ENCODE measurements at regions not wholly inside any gene's neighbourhood (a gene's known extent, or its start where the extent isn't known, plus 50 kb on each side); places are given as distances from the start of the nearest gene placed in this dataset.
"Not testable (repeated sequence)": the region's sequence is repeated elsewhere in the genome, so short reads cannot be mapped to it uniquely, and the experiment has no call there.

GRCh38 chr6:113171882-113172281 is 685.3 kb upstream of the MARCKS start:
- no peak for DNase-seq

DNA sequence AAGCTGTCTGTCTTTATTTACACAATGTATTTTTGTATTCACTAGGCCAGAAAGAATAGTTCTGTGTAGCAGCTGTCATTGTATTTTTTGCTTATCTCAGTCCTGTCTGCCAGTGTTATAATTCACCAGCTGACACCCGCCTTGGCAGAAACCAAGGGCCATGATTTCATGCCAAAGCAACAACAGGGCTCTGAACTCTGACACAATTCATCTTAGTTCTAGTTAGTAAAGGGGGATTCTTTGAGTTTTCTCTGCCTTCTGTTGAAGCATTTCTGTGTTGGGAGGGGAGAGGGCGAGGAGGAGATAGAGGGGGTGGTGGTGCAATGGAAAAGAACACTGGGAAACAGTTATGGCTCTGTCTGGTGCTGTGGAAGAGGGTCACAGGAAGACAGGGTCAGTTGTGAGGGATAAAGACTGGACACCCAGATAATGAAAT is 684.6 kb upstream of the MARCKS start:
- DNase-seq: no peak

DNA sequence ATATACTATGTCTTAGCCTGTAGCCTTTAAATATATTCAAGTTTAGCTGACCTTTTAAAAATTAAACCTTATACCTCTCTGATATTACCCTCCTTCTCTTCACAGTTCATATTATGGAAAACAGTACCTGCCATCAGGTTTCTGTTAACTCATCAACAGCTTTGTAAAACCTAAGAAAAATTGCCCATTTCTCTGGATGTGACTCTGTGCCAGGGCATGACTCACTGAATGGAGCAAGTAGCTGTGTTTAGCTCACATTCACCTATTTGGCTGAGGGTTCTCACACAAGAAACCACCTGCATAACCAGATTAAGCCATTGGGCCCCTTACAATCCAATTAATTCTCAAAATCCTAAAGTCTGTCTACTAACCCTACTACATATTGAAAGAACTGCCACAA is 678.8 kb upstream of the MARCKS start:
- DNase-seq: no peak

DNA sequence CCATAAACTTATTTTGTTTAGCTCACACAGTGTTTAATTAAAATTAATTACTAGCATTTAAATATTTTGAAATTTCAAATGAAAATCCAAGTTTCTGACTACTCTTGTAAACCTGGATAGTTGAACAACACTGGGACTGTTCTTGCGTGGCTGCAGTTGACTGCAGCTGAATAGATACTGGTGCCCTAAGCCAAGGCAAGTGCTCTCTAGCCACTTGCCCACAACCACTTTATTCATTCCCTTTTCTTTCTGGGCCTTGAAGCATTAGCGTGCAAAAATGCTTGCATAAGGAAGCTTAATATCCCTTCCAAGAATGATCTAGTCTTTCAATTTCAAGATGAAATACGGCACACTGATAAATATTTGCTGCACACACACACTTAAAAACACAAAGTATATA is 676.0 kb upstream of the MARCKS start:
- no peak for DNase-seq

DNA sequence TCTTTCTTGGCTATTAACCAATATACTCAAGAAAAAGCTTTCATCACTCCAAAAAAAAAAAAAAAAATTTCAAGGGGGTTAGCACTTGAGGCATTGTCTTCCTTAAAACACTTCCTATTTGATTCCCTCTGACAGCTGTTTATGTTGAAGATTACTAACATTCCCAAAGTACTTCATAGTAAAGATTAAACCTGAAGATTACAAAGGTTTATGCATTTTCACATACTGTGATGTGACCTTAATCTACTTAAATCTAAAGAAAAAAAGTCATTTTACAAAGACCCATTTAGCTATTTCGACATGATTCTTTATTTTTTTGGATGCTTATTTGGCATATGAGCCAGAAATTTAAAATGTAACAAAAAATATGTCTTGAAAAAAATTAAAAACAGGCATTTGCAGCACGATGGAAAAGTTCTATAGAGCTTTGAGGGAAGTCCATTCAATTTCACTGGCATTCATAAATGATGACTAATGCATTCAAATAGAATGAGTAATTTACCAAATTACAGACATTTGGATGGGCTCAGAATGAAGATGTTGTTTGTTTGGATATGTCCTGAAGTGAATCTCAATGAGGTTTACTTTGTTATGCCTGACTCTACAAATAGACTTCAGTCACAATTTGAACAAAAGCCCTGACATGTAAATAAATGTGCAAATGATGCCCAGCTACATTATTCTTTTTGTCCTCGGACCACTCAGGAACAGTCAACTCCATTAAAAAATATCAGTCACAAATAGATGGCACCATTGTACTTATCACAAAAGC is 674.6 kb upstream of the MARCKS start:
- no peak for DNase-seq

DNA sequence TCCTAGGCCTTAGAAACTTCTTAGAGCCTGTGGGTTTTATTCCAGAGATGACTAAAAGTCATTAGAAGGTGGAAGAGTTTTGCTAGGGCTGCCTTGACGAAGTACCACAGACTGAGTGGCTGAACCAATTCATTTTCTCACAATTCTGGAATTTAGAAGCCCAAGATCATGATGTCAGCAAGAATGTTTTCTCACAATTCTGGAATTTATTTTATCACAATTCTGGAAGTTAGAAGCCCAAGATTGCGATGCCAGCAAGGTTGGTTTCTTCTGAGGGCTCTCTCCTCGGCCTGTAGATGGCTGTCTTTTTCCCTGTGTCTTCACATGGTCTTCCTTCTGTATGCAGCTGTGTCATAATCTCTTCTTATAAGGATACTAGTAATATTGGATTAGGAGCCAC is 672.9 kb upstream of the MARCKS start:
- DNase-seq: no peak

DNA sequence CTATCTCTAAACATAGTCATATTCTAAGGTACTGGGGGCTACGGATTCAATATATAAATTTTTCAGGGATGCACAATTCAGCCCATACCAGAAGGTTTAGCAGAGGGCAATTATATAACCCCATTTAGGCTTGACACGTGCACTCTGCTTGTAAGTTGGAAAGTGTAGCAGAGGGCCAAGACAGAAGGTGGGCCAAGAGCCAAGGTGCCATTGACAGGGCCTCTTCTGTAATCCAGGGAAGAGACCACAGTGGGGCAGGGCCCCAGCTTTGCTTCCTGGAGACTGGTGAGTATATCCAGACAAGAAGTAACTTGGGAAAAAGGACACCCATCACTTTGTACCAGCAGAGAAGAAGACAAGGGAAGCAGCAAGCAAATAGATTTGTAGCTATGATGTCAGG is 672.4 kb upstream of the MARCKS start:
- DNase-seq: no peak

DNA sequence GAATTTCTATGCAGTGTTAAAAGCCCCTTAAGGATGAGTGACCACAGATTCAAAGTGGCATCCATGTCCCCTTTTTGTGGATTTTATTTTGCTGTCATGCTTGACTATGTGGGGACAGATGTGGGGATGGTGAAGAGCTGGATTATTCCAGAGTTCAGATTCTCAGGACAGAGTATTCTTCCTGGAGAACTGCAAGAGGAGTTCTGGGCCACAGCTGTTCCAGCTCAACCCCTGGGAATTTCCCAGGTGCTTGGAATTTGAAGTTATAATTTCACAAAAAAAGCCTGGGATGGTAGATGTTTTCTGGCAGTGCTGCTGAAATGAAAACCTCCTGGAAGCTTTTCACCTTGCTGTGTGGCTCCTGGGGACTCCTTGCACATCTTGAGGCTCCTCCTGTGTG is 671.8 kb upstream of the MARCKS start:
- no peak for DNase-seq

- no peak for DNase-seq
Measured at GRCh38 chr6:113187661-113188060, 669.5 kb upstream of the MARCKS start.

DNA sequence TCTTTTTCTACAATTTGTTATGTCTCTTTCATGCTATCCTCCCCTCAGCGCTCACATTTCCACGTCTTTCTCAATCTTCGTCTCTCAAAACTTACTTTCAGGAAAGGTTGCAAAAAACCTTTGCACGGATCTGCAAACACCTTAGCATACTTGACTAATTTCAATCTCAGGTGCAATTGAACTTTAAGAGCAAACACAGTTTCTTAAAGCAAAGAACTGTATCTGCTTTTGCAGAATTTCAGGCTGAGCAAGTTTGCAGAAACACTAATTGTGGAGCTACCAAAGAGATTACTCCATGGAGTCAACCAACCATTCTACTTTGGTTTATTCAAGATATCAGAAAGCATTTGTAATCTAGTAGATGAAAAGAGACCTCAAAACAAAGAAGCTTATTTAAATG is 668.2 kb upstream of the MARCKS start:
- DNase-seq: no peak

DNA sequence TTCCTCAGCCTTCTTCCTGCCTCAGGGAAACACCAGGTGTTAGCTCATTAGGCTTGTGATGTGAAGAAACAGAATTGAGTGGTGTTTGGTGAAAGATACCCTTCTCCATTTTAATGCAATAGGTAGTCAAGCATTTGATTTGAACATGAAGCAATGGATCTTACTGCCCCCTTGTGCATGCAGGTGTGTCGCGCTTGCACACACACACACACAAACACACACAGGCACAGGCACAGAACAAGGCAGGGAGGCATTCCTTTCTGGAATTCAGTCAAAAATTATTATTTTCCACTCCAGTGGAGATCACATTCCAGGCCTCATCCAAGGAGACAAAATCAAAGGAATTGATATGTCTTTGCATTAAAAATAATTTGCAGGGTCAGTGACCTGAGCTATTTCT is 667.0 kb upstream of the MARCKS start:
- no peak for DNase-seq

- no peak for DNase-seq
Measured at GRCh38 chr6:113194090-113194489, 663.1 kb upstream of the MARCKS start.

GRCh38 chr6:113202852-113203714 is 654.1 kb upstream of the MARCKS start:
- no peak for DNase-seq

GRCh38 chr6:113203715-113204110 is 653.4 kb upstream of the MARCKS start:
- no peak for DNase-seq

- DNase-seq: no peak
Measured at GRCh38 chr6:113205553-113205952, 651.6 kb upstream of the MARCKS start.

GRCh38 chr6:113208726-113209125 is 648.4 kb upstream of the MARCKS start:
- DNase-seq: no peak

DNA sequence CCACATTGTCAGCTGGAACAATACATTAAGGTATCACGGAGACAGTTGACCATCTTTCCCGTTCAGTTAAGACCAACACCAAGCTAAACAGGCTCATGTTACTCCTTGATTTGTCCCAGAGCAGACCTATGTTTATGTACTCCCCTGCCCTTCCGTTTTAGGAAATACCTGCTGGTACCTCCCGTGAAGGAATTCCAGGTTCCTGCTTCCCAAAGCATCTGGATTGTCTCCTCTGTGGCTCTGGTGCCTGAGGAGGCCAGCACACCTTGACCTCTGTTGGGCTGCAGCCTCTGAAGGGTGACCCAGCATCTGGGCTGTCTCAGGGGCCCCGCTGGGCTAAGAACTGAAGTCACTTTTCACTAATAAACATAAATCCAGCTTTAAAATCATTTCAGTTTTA is 647.8 kb upstream of the MARCKS start:
- no peak for DNase-seq

GRCh38 chr6:113211170-113211569 is 646.0 kb upstream of the MARCKS start:
- no peak for DNase-seq

GRCh38 chr6:113219783-113220182 is 637.4 kb upstream of the MARCKS start:
- DNase-seq: no peak

GRCh38 chr6:113220832-113221231 is 636.3 kb upstream of the MARCKS start:
- DNase-seq: no peak

DNA sequence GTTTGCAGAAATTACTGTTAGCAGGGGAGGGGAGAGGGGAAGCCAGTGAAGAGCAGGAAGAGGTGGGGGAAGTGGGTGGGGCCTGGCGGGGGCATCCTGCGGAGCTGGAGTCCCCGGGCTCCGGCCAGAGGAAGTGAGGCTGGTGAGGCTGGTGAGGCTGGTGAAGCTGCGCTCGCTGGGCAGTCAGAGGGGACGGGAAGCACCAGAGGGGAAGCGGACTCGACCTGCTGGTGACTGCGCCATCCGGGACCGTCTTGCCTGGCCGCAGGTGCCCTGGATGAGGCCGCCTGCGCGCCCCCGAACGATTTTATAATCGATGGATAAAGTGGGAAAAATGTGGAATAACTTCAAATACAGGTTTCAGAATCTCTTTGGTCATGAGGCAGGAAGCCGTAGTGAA is 635.3 kb upstream of the MARCKS start:
- no peak for DNase-seq

GRCh38 chr6:113246186-113246585 is 611.0 kb upstream of the MARCKS start:
- DNase-seq: no peak

- no peak for DNase-seq
Measured at GRCh38 chr6:113248532-113248931, 608.6 kb upstream of the MARCKS start.

GRCh38 chr6:113254194-113254593 is 603.0 kb upstream of the MARCKS start:
- DNase-seq: not testable (repeated sequence)

Measured in NCI-H510A (cell line).